OCI-LY3 (cell line): ENCODE measurements at regions not wholly inside any gene's neighbourhood (a gene's known extent, or its start where the extent isn't known, plus 50 kb on each side); places are given as distances from the start of the nearest gene placed in this dataset.

Source experiments
- EZH2phosphoT487 ChIP-seq: fragments of 200-600 bp; shearing (Covaris generic); IDR thresholded peaks from 2 replicates; pipeline ENCODE4 v1.6.1; 2018; ENCODE audit warnings: antibody characterized with exemption, mixed run types, low read depth
- TF ChIP-seq, protein P1 (sequence below): fragments of 200-600, 300-600 bp; sonication (generic); IDR thresholded peaks from 2 replicates; pipeline ENCODE4 v1.5.1; 2014; ENCODE audit warnings: antibody characterized with exemption, low read length, low read depth

GRCh38 chr4:179817317-179817716 lies 2375.1 kb upstream of the AGA start:
- TF ChIP-seq, protein P1, sequence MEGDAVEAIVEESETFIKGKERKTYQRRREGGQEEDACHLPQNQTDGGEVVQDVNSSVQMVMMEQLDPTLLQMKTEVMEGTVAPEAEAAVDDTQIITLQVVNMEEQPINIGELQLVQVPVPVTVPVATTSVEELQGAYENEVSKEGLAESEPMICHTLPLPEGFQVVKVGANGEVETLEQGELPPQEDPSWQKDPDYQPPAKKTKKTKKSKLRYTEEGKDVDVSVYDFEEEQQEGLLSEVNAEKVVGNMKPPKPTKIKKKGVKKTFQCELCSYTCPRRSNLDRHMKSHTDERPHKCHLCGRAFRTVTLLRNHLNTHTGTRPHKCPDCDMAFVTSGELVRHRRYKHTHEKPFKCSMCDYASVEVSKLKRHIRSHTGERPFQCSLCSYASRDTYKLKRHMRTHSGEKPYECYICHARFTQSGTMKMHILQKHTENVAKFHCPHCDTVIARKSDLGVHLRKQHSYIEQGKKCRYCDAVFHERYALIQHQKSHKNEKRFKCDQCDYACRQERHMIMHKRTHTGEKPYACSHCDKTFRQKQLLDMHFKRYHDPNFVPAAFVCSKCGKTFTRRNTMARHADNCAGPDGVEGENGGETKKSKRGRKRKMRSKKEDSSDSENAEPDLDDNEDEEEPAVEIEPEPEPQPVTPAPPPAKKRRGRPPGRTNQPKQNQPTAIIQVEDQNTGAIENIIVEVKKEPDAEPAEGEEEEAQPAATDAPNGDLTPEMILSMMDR = no peak
- TF ChIP-seq EZH2phosphoT487 = no peak
